Endodermal cell (in vitro differentiated cells): ENCODE measurements at regions not wholly inside any gene's neighbourhood (a gene's known extent, or its start where the extent isn't known, plus 50 kb on each side); places are given as distances from the start of the nearest gene placed in this dataset.
A peak's percentile ranks its signal among the peaks of the same experiment; 100 is the strongest.

Source experiments
- DNase-seq: peaks from one replicate; pipeline ENCODE4 v3.0.0-alpha.2; 2017
- H3K27ac ChIP-seq: 2 replicates; pipeline ENCODE4 v1.5.1; 2013; ENCODE audit warnings: mild to moderate bottlenecking, low read depth, low read length, moderate library complexity
- H3K27me3 ChIP-seq: 2 replicates; pipeline ENCODE4 v1.6.1; 2013; ENCODE audit warnings: mild to moderate bottlenecking, low read length, moderate library complexity; ENCODE audit not compliant: insufficient read depth, control insufficient read depth, poor library complexity, severe bottlenecking
- H3K36me3 ChIP-seq: 2 replicates; pipeline ENCODE4 v1.7.0; 2013; ENCODE audit warnings: mild to moderate bottlenecking, low read length, moderate library complexity; ENCODE audit not compliant: control insufficient read depth, insufficient read depth
- H3K4me1 ChIP-seq: one replicate; pipeline ENCODE4 v1.7.0; 2013; ENCODE audit warnings: low read length; ENCODE audit not compliant: control insufficient read depth, insufficient read depth
- H3K4me3 ChIP-seq: 2 replicates; pipeline ENCODE4 v1.5.1; 2013; ENCODE audit warnings: mild to moderate bottlenecking, low read length, moderate library complexity
- H3K9ac ChIP-seq: 2 replicates; pipeline ENCODE4 v1.6.1; 2013; ENCODE audit warnings: mild to moderate bottlenecking, low read length, moderate library complexity; ENCODE audit not compliant: poor library complexity, severe bottlenecking; ENCODE audit errors: extremely low read depth
- H3K9me3 ChIP-seq: 2 replicates; pipeline ENCODE4 v1.6.1; 2013; ENCODE audit warnings: mild to moderate bottlenecking, low read length, moderate library complexity; ENCODE audit not compliant: control insufficient read depth
- H3K27ac Mint-ChIP-seq: 2 replicates; pipeline ENCODE4 v1.8.0; 2020; ENCODE audit warnings: mixed read lengths
- H3K27me3 Mint-ChIP-seq: 2 replicates; pipeline ENCODE4 v1.8.0; 2021; ENCODE audit warnings: mild to moderate bottlenecking, mixed read lengths; ENCODE audit not compliant: insufficient read depth
- H3K36me3 Mint-ChIP-seq: 2 replicates; pipeline ENCODE4 v1.8.0; 2020; ENCODE audit warnings: low read depth, mixed read lengths
- H3K4me1 Mint-ChIP-seq: 2 replicates; pipeline ENCODE4 v1.8.0; 2020; ENCODE audit warnings: mixed read lengths
- H3K4me3 Mint-ChIP-seq: 2 replicates; pipeline ENCODE4 v1.8.0; 2020; ENCODE audit warnings: mild to moderate bottlenecking, moderate library complexity, mixed read lengths
- H3K9me3 Mint-ChIP-seq: 2 replicates; pipeline ENCODE4 v1.8.0; 2020; ENCODE audit warnings: mild to moderate bottlenecking, mixed read lengths
- CTCF ChIP-seq: fragments of 200-600 bp; sonication (generic); conservative IDR thresholded peaks from 2 replicates; pipeline ENCODE4 v1.5.0; 2021; ENCODE audit warnings: antibody characterized with exemption, mild to moderate bottlenecking
- WGBS, 2 experiments: methylation state at CpG; one replicate each; pipeline versions ENCODE4 v1.1.5 to v1.1.7; 2013; ENCODE audit warnings: missing lambda C conversion rate in 2 of 2, mixed read lengths in 1 of 2; ENCODE audit not compliant: insufficient coverage in 1 of 2, insufficient read length in 1 of 2; 5-methylcytosine and 5-hydroxymethylcytosine counted together

- Histone ChIP-seq H3K9ac (no peak overlapping the region), H3K27me3 (no peaks in the 10 kb centered on the region), H3K36me3 (peaks cover 18% of the 10 kb centered on the region), H3K27ac (no peak overlapping the region), H3K9me3 (no peaks in the 10 kb centered on the region), H3K4me1 (peaks cover 4% of the 10 kb centered on the region), H3K4me3 (no peak overlapping the region)
- H3K9me3 Mint-ChIP-seq = no peaks in the 10 kb centered on the region
- H3K36me3 Mint-ChIP-seq = peaks cover 15% of the 10 kb centered on the region
- no peaks in the 10 kb centered on the region for H3K27me3 Mint-ChIP-seq
- TF ChIP-seq CTCF = peak; percentile 87
- 74 to 89% methylated on average over 4 to 5 of the region's 5 CpGs for WGBS, 2 experiments
- peaks cover 32% of the 10 kb centered on the region for H3K4me1 Mint-ChIP-seq
- H3K4me3 Mint-ChIP-seq = no peak overlapping the region
- peak; percentile 57 for DNase-seq
- H3K27ac Mint-ChIP-seq = no peak overlapping the region
These were observed 296.8 kb downstream of the UTRN start for GRCh38 chr6:144581812-144582537.

GRCh38 chr6:144582939-144583613 is 297.9 kb downstream of the UTRN start:
- Mint-ChIP-seq H3K4me3 (peak overlapping the region; percentile 45), H3K4me1 (peaks cover 32% of the 10 kb centered on the region), H3K36me3 (peaks cover 10% of the 10 kb centered on the region), H3K9me3 (no peaks in the 10 kb centered on the region), H3K27me3 (no peaks in the 10 kb centered on the region), H3K27ac (peak overlapping the region; percentile 54)
- TF ChIP-seq CTCF = no peak
- no peaks in the 10 kb centered on the region for H3K9me3 ChIP-seq
- DNase-seq = peak; percentile 65
- peaks cover 4% of the 10 kb centered on the region for H3K4me1 ChIP-seq
- WGBS, 2 experiments = 32 to 33% methylated on average over 14 to 16 of the region's 16 CpGs
- no peak overlapping the region for H3K9ac ChIP-seq
- H3K27me3 ChIP-seq = no peaks in the 10 kb centered on the region
- peak overlapping the region; percentile 70 for H3K4me3 ChIP-seq
- peaks cover 7% of the 10 kb centered on the region for H3K36me3 ChIP-seq
- H3K27ac ChIP-seq = no peak overlapping the region

GRCh38 chr6:144583614-144583954 is 298.4 kb downstream of the UTRN start:
- Mint-ChIP-seq H3K4me3 (peak overlapping the region; percentile 45), H3K27me3 (no peaks in the 10 kb centered on the region), H3K36me3 (peaks cover 6% of the 10 kb centered on the region), H3K27ac (peak overlapping the region; percentile 54), H3K9me3 (no peaks in the 10 kb centered on the region), H3K4me1 (peaks cover 32% of the 10 kb centered on the region)
- DNase-seq = no peak
- WGBS, 2 experiments = 64% methylated on average over 1 of the region's 1 CpG; no CpG with 5 or more reads in 1 of the 2 experiments
- no peak overlapping the region for H3K9ac ChIP-seq
- H3K9me3 ChIP-seq = no peaks in the 10 kb centered on the region
- H3K36me3 ChIP-seq = peaks cover 2% of the 10 kb centered on the region
- H3K4me3 ChIP-seq = peak overlapping the region; percentile 70
- peaks cover 4% of the 10 kb centered on the region for H3K4me1 ChIP-seq
- no peak for TF ChIP-seq CTCF
- H3K27ac ChIP-seq = no peak overlapping the region
- H3K27me3 ChIP-seq = no peaks in the 10 kb centered on the region
